ENCODE measurements at regions not wholly inside any gene's neighbourhood (a gene's known extent, or its start where the extent isn't known, plus 50 kb on each side); places are given as distances from the start of the nearest gene placed in this dataset.

GRCh38 chr6:128573036-128573435, 52.6 kb upstream of the PTPRK start:
- DNase-seq (ENCODE audit: low read depth), result no peak
- no peak overlapping the region for H3K4me3 ChIP-seq (ENCODE audit: low read depth, low read length)
- TF ChIP-seq CTCF (IDR thresholded peaks at IDR 0.05; ENCODE audit: control insufficient read depth, extremely low read depth, insufficient read depth), result no peak

GRCh38 chr6:128572294-128572693, 51.9 kb upstream of the PTPRK start:
- no peak for DNase-seq (ENCODE audit: low read depth)
- H3K4me3 ChIP-seq (ENCODE audit: low read depth, low read length), result no peak overlapping the region
- TF ChIP-seq CTCF (IDR thresholded peaks at IDR 0.05; ENCODE audit: control insufficient read depth, extremely low read depth, insufficient read depth), result no peak

GRCh38 chr6:128570680-128571063, 50.3 kb upstream of the PTPRK start:
- H3K4me3 ChIP-seq (ENCODE audit: low read depth, low read length), result no peak overlapping the region
- DNase-seq (ENCODE audit: low read depth), result no peak
- TF ChIP-seq CTCF (IDR thresholded peaks at IDR 0.05; ENCODE audit: control insufficient read depth, extremely low read depth, insufficient read depth), result no peak

- DNase-seq (ENCODE audit: low read depth), result peak; percentile 35
- no peak for TF ChIP-seq CTCF (IDR thresholded peaks at IDR 0.05; ENCODE audit: control insufficient read depth, extremely low read depth, insufficient read depth)
- H3K4me3 ChIP-seq (ENCODE audit: low read depth, low read length), result no peak overlapping the region
Observed at GRCh38 chr6:128569732-128570679, 49.6 kb upstream of the PTPRK start.
